AG04450 (cell line): ENCODE measurements at regions not wholly inside any gene's neighbourhood (a gene's known extent, or its start where the extent isn't known, plus 50 kb on each side); places are given as distances from the start of the nearest gene placed in this dataset.

Source experiments
- CTCF ChIA-PET: fragments of 300-600, 350-600 bp; formaldehyde crosslinking; extraction: SDS; loops from one replicate; lab custom pipeline; 2022; ENCODE audit warnings: antibody characterized with exemption, inconsistent platforms; lab: Charles Lee
- POLR2A ChIA-PET: fragments of 350-600 bp; formaldehyde crosslinking; extraction: SDS; loops from one replicate; lab custom pipeline; 2021; ENCODE audit warnings: antibody characterized with exemption, inconsistent platforms; lab: Yijun Ruan, JAX
- DNase-seq: peaks from one replicate; pipeline ENCODE4 v3.0.0-alpha.2; 2011; ENCODE audit warnings: low read depth, low spot score
- H3K27ac ChIP-seq: one replicate; pipeline ENCODE4 v1.5.1; 2012; ENCODE audit warnings: low read depth, low read length, control low read depth
- H3K27me3 ChIP-seq: one replicate; pipeline ENCODE4 v1.6.0; 2012; ENCODE audit warnings: low read length; ENCODE audit not compliant: control insufficient read depth, insufficient read depth
- H3K4me3 ChIP-seq: 2 replicates; pipeline ENCODE4 v1.5.1; 2011; ENCODE audit warnings: mild to moderate bottlenecking, low read depth, low read length, control low read depth
- H3K9me3 ChIP-seq: 2 replicates; pipeline ENCODE4 v1.5.1; 2012; ENCODE audit warnings: low read length; ENCODE audit not compliant: control insufficient read depth, insufficient read depth
- TF ChIP-seq, protein P1 (sequence below): IDR thresholded peaks from 2 replicates; pipeline ENCODE4 v1.5.1; 2011; ENCODE audit warnings: low read depth, low read length, control low read depth, inconsistent platforms

DNA sequence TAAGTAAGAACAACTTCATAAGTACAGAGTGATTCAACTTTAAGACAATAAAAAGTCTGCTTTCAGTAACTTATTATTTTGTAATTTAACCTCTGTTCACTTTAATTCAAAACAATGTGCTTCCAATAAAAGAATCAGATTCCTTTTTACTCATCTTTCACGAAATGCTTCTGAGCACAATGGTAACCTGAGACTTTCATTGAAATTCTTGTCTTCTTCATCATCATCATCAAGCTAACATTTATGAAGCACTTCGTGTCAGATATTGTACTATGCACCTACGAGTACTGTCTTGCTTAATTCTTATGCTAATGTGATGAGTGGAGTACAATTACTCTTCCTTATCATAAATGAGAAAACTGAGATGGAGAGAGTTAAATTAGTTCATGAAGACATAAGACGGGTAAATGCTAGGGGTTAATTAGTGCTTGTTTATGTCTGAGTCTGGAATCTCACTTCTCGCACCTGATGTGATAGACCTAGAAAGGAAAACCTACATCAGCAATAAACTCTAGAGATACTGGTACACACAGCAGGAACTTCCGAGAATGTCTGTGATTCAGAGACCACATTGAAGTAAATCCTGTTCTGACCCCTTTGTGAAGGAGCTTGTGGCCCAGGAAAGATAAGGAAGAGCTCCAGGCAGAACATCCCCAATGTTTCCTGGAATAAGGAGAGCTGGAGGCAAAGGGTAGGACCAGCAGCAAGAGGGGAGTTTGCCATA lies 227.6 kb upstream of the ETAA1 start:
- Histone ChIP-seq H3K9me3 (no peaks in the 10 kb centered on the region), H3K27me3 (no peaks in the 10 kb centered on the region), H3K27ac (no peak overlapping the region), H3K4me3 (no peak overlapping the region)
- TF ChIP-seq, protein P1, sequence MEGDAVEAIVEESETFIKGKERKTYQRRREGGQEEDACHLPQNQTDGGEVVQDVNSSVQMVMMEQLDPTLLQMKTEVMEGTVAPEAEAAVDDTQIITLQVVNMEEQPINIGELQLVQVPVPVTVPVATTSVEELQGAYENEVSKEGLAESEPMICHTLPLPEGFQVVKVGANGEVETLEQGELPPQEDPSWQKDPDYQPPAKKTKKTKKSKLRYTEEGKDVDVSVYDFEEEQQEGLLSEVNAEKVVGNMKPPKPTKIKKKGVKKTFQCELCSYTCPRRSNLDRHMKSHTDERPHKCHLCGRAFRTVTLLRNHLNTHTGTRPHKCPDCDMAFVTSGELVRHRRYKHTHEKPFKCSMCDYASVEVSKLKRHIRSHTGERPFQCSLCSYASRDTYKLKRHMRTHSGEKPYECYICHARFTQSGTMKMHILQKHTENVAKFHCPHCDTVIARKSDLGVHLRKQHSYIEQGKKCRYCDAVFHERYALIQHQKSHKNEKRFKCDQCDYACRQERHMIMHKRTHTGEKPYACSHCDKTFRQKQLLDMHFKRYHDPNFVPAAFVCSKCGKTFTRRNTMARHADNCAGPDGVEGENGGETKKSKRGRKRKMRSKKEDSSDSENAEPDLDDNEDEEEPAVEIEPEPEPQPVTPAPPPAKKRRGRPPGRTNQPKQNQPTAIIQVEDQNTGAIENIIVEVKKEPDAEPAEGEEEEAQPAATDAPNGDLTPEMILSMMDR = no peak
- ChIA-PET CTCF (interaction anchor here (0.5 kb wide), 1 partner anchor 1529 kb away, joined by 3 read pairs; no protein-coding TSS in a partner anchor), POLR2A (no interaction called here)
- no peak for DNase-seq

DNA sequence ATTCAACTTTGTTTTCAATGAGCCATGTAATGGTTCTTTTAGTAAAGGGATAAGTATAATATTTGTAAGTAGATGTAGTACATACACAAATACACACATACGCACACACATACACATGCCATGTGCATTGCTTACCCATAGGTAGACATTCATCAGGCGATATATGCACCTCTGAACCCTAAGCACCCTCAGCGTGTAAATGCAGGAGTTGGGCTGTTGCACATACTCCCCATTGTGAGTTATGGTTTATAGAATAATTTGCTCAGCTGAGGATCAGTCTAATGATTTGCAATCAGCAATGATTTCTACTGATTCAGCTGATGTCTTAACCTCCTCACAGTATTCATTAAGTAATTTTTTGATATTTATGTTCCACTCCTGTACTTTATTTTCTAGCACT lies 217.6 kb upstream of the ETAA1 start:
- no peaks in the 10 kb centered on the region for H3K27me3 ChIP-seq
- POLR2A ChIA-PET = no interaction called here
- no peak overlapping the region for H3K4me3 ChIP-seq
- CTCF ChIA-PET = no interaction called here
- H3K9me3 ChIP-seq = no peaks in the 10 kb centered on the region
- DNase-seq = no peak
- TF ChIP-seq, protein P1 = no peak
- no peak overlapping the region for H3K27ac ChIP-seq

DNA sequence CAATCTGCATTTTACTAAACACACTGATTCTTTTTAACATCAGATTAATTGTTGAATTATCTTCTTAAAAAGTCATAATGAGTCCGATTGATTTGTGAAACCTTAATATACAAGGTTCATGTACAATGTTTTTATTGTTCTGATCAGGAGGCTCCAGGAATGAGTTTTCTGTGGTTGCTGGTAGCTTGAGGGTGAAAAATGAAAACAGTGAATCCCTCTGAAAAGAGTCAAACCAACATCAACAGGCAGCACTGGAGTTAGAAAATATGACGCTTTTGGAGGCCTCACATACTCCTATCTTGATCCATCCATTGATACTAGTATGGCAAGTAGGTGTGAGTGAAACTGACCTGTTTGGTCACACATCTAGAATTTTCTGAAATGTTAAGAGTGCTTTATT lies 216.3 kb upstream of the ETAA1 start:
- Histone ChIP-seq H3K27ac (no peak overlapping the region), H3K27me3 (no peaks in the 10 kb centered on the region), H3K4me3 (no peak overlapping the region), H3K9me3 (no peaks in the 10 kb centered on the region)
- CTCF ChIA-PET = no interaction called here
- POLR2A ChIA-PET = no interaction called here
- DNase-seq = no peak
- TF ChIP-seq, protein P1 = no peak

DNA sequence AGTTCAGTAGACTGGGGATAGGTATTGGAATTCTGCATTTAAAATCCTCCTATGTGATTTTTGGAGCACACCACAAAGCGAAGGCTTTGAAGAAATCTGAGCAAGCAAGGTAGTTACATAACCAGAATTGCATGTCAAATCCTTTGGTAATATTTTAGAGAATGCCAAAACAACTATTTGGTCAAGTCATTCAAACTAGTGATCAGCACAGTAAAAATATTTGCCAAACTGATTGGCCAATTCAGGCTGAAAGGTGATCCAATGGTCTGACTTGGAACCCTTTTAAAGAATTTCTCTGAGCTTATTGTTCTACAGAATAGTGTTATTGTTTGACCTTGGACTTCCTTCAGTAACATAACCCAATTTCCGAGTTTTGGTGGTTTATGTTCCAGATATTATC lies 214.2 kb upstream of the ETAA1 start:
- Histone ChIP-seq H3K9me3 (no peaks in the 10 kb centered on the region), H3K27me3 (no peaks in the 10 kb centered on the region), H3K4me3 (no peak overlapping the region), H3K27ac (no peak overlapping the region)
- ChIA-PET POLR2A (no interaction called here), CTCF (no interaction called here)
- TF ChIP-seq, protein P1 = no peak
- DNase-seq = no peak

DNA sequence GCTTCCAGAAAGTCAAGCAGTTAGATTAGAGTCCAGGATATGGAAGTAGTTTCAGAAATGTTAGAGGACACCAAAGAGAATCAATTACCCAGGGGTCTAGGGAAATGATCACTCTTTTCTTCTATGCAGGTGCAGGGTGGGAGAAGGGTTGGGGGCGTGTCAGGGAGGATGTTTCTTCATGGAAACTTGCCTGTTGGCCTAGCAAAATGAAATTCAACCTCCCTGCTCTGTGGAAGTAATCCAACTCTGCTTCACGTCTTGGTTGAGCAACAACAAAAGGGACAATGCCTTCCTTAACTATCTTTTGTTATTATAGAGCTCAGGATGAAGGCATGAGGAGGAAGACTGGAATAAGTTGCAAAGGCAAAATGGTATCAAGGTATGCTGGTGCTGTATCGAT lies 210.8 kb upstream of the ETAA1 start:
- POLR2A ChIA-PET = no interaction called here
- CTCF ChIA-PET = no interaction called here
- Histone ChIP-seq H3K27ac (no peak overlapping the region), H3K27me3 (no peaks in the 10 kb centered on the region), H3K4me3 (no peak overlapping the region), H3K9me3 (no peaks in the 10 kb centered on the region)
- DNase-seq = no peak
- TF ChIP-seq, protein P1 = no peak
